ENCODE measurements at regions not wholly inside any gene's neighbourhood (a gene's known extent, or its start where the extent isn't known, plus 50 kb on each side); places are given as distances from the start of the nearest gene placed in this dataset.

DNA sequence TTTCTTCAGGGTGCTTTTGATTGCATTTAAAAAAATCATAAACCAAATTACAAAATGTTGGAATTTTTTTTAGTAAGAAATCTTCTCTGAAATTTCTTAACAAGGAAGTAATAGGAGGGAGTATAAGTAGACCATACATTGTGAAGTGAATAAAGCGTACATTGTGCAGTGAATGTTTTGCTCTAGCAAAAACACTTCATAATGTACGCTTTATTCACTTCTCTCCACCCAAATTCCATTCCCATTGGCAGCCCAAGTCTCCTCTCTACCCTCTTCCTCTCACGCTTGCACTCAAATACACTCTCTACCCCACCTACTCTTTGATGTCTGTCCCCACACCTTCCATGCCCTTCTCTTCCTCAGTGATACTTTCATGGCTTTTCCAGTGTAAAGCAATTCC lies 241.0 kb downstream of the PPP1R3A start:
- TF ChIP-seq, protein P1, sequence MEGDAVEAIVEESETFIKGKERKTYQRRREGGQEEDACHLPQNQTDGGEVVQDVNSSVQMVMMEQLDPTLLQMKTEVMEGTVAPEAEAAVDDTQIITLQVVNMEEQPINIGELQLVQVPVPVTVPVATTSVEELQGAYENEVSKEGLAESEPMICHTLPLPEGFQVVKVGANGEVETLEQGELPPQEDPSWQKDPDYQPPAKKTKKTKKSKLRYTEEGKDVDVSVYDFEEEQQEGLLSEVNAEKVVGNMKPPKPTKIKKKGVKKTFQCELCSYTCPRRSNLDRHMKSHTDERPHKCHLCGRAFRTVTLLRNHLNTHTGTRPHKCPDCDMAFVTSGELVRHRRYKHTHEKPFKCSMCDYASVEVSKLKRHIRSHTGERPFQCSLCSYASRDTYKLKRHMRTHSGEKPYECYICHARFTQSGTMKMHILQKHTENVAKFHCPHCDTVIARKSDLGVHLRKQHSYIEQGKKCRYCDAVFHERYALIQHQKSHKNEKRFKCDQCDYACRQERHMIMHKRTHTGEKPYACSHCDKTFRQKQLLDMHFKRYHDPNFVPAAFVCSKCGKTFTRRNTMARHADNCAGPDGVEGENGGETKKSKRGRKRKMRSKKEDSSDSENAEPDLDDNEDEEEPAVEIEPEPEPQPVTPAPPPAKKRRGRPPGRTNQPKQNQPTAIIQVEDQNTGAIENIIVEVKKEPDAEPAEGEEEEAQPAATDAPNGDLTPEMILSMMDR (IDR thresholded peaks at IDR 0.05): no peak
- no peak for TF ChIP-seq EP300 (IDR thresholded peaks at IDR 0.05)
- no peak for TF ChIP-seq POLR2A (IDR thresholded peaks at IDR 0.05)
